ENCODE measurements at regions not wholly inside any gene's neighbourhood (a gene's known extent, or its start where the extent isn't known, plus 50 kb on each side); places are given as distances from the start of the nearest gene placed in this dataset.
"Not testable (repeated sequence)": the region's sequence is repeated elsewhere in the genome, so short reads cannot be mapped to it uniquely, and the experiment has no call there.

DNA sequence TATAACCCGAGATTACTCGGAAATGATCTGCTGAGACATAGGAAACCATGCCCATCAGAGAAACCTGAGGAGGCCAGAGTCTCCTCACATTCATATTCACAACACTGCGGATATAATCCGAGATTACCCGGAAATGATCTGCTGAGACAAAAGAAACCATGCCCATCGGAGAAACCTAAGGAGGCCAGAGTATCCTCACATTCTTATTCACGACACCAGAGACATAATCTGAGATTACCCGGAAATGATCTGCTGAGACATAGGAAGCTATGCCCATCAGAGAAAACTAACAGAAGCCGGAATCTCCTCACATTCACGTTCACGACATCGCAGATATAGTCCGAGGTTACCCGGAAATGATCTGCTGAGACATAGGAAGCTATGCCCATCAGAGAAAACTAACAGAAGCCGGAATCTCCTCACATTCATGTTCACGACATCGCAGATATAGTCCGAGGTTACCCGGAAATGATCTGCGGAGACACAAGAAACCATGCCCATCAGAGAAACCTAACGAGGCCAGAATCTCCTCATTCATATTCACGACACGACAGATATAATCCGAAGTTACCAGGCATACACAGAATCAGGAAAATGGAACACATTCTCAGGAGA, 422.3 kb upstream of the AKR1E2 start:
- H3K27me3 ChIP-seq = no peaks in the 10 kb centered on the region
- intact Hi-C loops (cut with DNase I) = no loop called here
- no peaks in the 10 kb centered on the region for H3K4me1 ChIP-seq
- no peak overlapping the region for H3K27ac ChIP-seq
- no peak overlapping the region for H3K4me3 ChIP-seq
- WGBS, 2 donors = 78 to 91% methylated on average over 24 of the region's 24 CpGs
- FAIRE-seq (no peak), DNase-seq (no peak), ATAC-seq (no peak)
- TF ChIP-seq CTCF (IDR thresholded peaks at IDR 0.05) = no peak
- no peaks in the 10 kb centered on the region for H3K36me3 ChIP-seq
- no peaks in the 10 kb centered on the region for H3K9me3 ChIP-seq

DNA sequence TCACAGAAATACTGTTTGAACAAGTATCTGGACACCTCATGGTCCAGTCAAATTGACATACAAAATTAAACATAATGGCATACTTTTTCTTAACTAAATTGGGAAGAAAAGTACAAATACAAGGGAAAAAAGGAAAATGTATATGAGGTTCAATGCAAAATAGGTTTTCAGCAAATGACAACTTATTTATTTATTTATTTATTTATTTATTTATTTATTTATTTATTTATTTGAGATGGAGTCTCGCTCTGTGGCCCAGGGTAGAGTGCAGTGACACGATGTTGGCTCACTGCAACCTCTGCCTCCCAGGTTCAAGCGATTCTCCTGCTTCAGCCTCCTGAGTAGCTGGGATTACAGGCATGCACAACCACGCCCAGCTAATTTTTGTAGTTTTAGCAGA, 424.9 kb upstream of the AKR1E2 start:
- H3K4me3 ChIP-seq; FAIRE-seq; intact Hi-C loops (cut with DNase I); H3K27me3 ChIP-seq; H3K27ac ChIP-seq; ATAC-seq; H3K9me3 ChIP-seq; DNase-seq; H3K36me3 ChIP-seq; H3K4me1 ChIP-seq: not testable (repeated sequence)
- WGBS, 2 donors = 82 to 88% methylated on average over 4 of the region's 4 CpGs

DNA sequence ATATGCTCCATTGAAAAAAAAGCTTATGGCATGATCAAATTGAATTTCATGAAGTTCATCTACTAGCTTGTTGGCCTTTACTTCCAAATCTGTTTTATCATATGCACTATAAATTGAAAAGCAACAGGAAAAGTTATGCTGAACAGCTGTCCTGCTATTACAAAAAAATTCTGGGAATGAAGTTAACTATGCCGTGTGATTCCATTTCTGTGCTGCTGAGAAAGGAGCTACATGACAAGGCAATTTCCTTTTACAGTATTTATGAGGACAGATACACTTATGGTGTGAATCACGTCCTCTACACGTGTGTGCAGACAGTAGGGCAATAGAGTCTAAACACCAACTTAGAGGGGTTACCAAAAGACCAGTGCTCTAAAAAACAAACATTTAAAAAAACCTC, 426.5 kb upstream of the AKR1E2 start:
- Histone ChIP-seq H3K9me3 (no peaks in the 10 kb centered on the region), H3K36me3 (no peaks in the 10 kb centered on the region), H3K27ac (no peak overlapping the region), H3K4me3 (no peak overlapping the region), H3K4me1 (no peaks in the 10 kb centered on the region), H3K27me3 (no peaks in the 10 kb centered on the region)
- no peak for DNase-seq
- intact Hi-C loops (cut with DNase I) = no loop called here
- no peak for TF ChIP-seq CTCF (IDR thresholded peaks at IDR 0.05)
- no peak for ATAC-seq
- FAIRE-seq = no peak
- 64 to 78% methylated on average over 3 of the region's 3 CpGs for WGBS, 2 donors

GRCh38 chr10:4398602-4399001, 427.4 kb upstream of the AKR1E2 start:
- FAIRE-seq = no peak

GRCh38 chr10:4397337-4397736, 428.7 kb upstream of the AKR1E2 start:
- WGBS, 2 donors = 24 to 28% methylated on average over 3 of the region's 3 CpGs
- no peak for DNase-seq
- no peaks in the 10 kb centered on the region for H3K27me3 ChIP-seq
- no peak overlapping the region for H3K27ac ChIP-seq
- no peak for FAIRE-seq
- no peak overlapping the region for H3K4me3 ChIP-seq
- no peak for TF ChIP-seq CTCF (IDR thresholded peaks at IDR 0.05)
- no peaks in the 10 kb centered on the region for H3K4me1 ChIP-seq
- H3K9me3 ChIP-seq = no peaks in the 10 kb centered on the region
- ATAC-seq = peak in 2 of 4 donors; percentile 34 to 49
- no peaks in the 10 kb centered on the region for H3K36me3 ChIP-seq
- intact Hi-C loops (cut with DNase I) = no loop called here

More at GRCh38 chr10:4398602-4399001, 427.4 kb upstream of the AKR1E2 start:
- H3K36me3 ChIP-seq = no peaks in the 10 kb centered on the region
- ATAC-seq (no peak), DNase-seq (no peak)
- H3K9me3 ChIP-seq = no peaks in the 10 kb centered on the region
- H3K4me3 ChIP-seq = no peak overlapping the region
- no peak for TF ChIP-seq CTCF (IDR thresholded peaks at IDR 0.05)
- H3K27me3 ChIP-seq = no peaks in the 10 kb centered on the region
- WGBS, 2 donors = 72 to 81% methylated on average over 3 of the region's 3 CpGs
- no peaks in the 10 kb centered on the region for H3K4me1 ChIP-seq
- H3K27ac ChIP-seq = no peak overlapping the region
- intact Hi-C loops (cut with DNase I) = no loop called here

Data from pancreas (tissue), 10 donors.